ENCODE measurements at regions not wholly inside any gene's neighbourhood (a gene's known extent, or its start where the extent isn't known, plus 50 kb on each side); places are given as distances from the start of the nearest gene placed in this dataset.

GRCh38 chr2:136242100-136242499 is 124.2 kb upstream of the CXCR4 start:
- TF ChIP-seq ZNF146 (tag by site-specific recombination; IDR thresholded peaks at IDR 0.05), result no peak
- no peak for TF ChIP-seq ZNF560 (tag by site-specific recombination; IDR thresholded peaks at IDR 0.05; ENCODE audit: borderline replicate concordance)
- no peak for TF ChIP-seq CTCF (tag by site-specific recombination; IDR thresholded peaks at IDR 0.05)
- TF ChIP-seq ZNF416 (tag by site-specific recombination; IDR thresholded peaks at IDR 0.05), result no peak
- no peak for TF ChIP-seq REPIN1 (tag by site-specific recombination; IDR thresholded peaks at IDR 0.05; ENCODE audit: low read depth)
- TF ChIP-seq ZNF704 (tag by site-specific recombination; IDR thresholded peaks at IDR 0.05), result no peak
- no peak for TF ChIP-seq ZNF596 (tag by site-specific recombination; IDR thresholded peaks at IDR 0.05)
- no peak for TF ChIP-seq ZNF664 (tag by site-specific recombination; IDR thresholded peaks at IDR 0.05)
- TF ChIP-seq ZEB2 (tag by site-specific recombination; IDR thresholded peaks at IDR 0.05), result no peak
